HEK293 (cell line): ENCODE measurements at regions not wholly inside any gene's neighbourhood (a gene's known extent, or its start where the extent isn't known, plus 50 kb on each side); places are given as distances from the start of the nearest gene placed in this dataset.

Experiments
- CTCF ChIA-PET: fragments of 350-600 bp; formaldehyde crosslinking; extraction: SDS; loops from one replicate; lab custom pipeline; 2021; ENCODE audit warnings: antibody characterized with exemption; lab: Yijun Ruan, JAX
- POLR2A ChIA-PET: fragments of 300-600 bp; formaldehyde crosslinking; extraction: SDS; loops from one replicate; lab custom pipeline; 2020; ENCODE audit warnings: antibody characterized with exemption, inconsistent platforms; lab: Yijun Ruan, JAX
- H3K27ac ChIP-seq: fragments of 200-500 bp; sonication (Bioruptor generic); 2 replicates; pipeline ENCODE4 v1.5.1; 2014; ENCODE audit warnings: low read depth, low read length, control low read depth, inconsistent platforms; ENCODE audit errors: extremely low read depth
- H3K36me3 ChIP-seq, 2 experiments: fragments of 200-500 bp in 1 of 2; sonication (Bioruptor generic) in 1 of 2; 1 replicate in 1 of 2; 2 replicates in 1 of 2; pipeline ENCODE4 v1.5.1; 2014 to 2017; ENCODE audit warnings: inconsistent platforms in 2 of 2, low read length in 2 of 2; ENCODE audit not compliant: control insufficient read depth in 2 of 2, insufficient read depth in 1 of 2
- H3K4me1 ChIP-seq: fragments of 200-500 bp; sonication (Bioruptor generic); 2 replicates; pipeline ENCODE4 v1.5.1; 2014; ENCODE audit warnings: mild to moderate bottlenecking, low read length, inconsistent platforms; ENCODE audit not compliant: control insufficient read depth, insufficient read depth
- H3K4me3 ChIP-seq: 2 replicates; pipeline ENCODE4 v1.5.1; 2011; ENCODE audit warnings: low read depth, mild to moderate bottlenecking, control low read depth, low read length, moderate library complexity
- H3K9me3 ChIP-seq: fragments of 200-500 bp; sonication (Bioruptor generic); 2 replicates; pipeline ENCODE4 v1.5.1; 2014; ENCODE audit warnings: low read depth, low read length, inconsistent platforms; ENCODE audit not compliant: control insufficient read depth, insufficient read depth
- GFI1B ChIP-seq: fragments of 450-650 bp; formaldehyde crosslinking; IDR thresholded peaks from 2 replicates; pipeline ENCODE4 v1.5.1; 2016; ENCODE audit warnings: missing biosample characterization, missing genetic modification characterization
- MYNN ChIP-seq: fragments of 450-650 bp; formaldehyde crosslinking; IDR thresholded peaks from 2 replicates; pipeline ENCODE4 v1.5.1; 2016; ENCODE audit warnings: missing biosample characterization, missing genetic modification characterization, borderline replicate concordance
- OSR2 ChIP-seq: fragments of 450-650 bp; formaldehyde crosslinking; IDR thresholded peaks from 2 replicates; pipeline ENCODE4 v1.5.1; 2016; ENCODE audit warnings: missing biosample characterization, missing genetic modification characterization
- REPIN1 ChIP-seq: fragments of 450-650 bp; formaldehyde crosslinking; IDR thresholded peaks from 2 replicates; pipeline ENCODE4 v1.5.1; 2017; ENCODE audit warnings: missing biosample characterization, missing genetic modification characterization, low read depth
- TRIM28 ChIP-seq: IDR thresholded peaks from 2 replicates; pipeline ENCODE4 v1.6.1; 2011; ENCODE audit warnings: low read length, control low read depth, borderline replicate concordance
- ZBTB17 ChIP-seq: fragments of 450-650 bp; formaldehyde crosslinking; IDR thresholded peaks from 2 replicates; pipeline ENCODE4 v1.5.1; 2016; ENCODE audit warnings: missing biosample characterization, missing genetic modification characterization
- ZFP69B ChIP-seq: fragments of 450-650 bp; formaldehyde crosslinking; IDR thresholded peaks from 2 replicates; pipeline ENCODE4 v1.5.1; 2016; ENCODE audit warnings: missing biosample characterization, missing genetic modification characterization
- ZNF112 ChIP-seq: fragments of 450-650 bp; formaldehyde crosslinking; IDR thresholded peaks from 2 replicates; pipeline ENCODE4 v1.5.0; 2017; ENCODE audit warnings: missing biosample characterization, missing genetic modification characterization
- ZNF140 ChIP-seq: fragments of 450-650 bp; formaldehyde crosslinking; IDR thresholded peaks from 2 replicates; pipeline ENCODE4 v1.5.1; 2016; ENCODE audit warnings: missing biosample characterization, missing genetic modification characterization
- ZNF184 ChIP-seq: fragments of 450-650 bp; IDR thresholded peaks from 2 replicates; pipeline ENCODE4 v1.5.1; 2018; ENCODE audit warnings: missing biosample characterization, mild to moderate bottlenecking, missing genetic modification characterization
- ZNF202 ChIP-seq: fragments of 450-650 bp; formaldehyde crosslinking; IDR thresholded peaks from 2 replicates; pipeline ENCODE4 v1.5.1; 2016; ENCODE audit warnings: missing biosample characterization, missing genetic modification characterization, borderline replicate concordance
- ZNF37A ChIP-seq: fragments of 450-650 bp; IDR thresholded peaks from 2 replicates; pipeline ENCODE4 v1.5.1; 2018; ENCODE audit warnings: missing biosample characterization, missing genetic modification characterization
- ZNF433 ChIP-seq: fragments of 450-650 bp; formaldehyde crosslinking; IDR thresholded peaks from 2 replicates; pipeline ENCODE4 v1.5.1; 2016; ENCODE audit warnings: missing biosample characterization, missing genetic modification characterization, low read depth
- ZNF48 ChIP-seq: fragments of 450-650 bp; formaldehyde crosslinking; IDR thresholded peaks from 2 replicates; pipeline ENCODE4 v1.5.1; 2016; ENCODE audit warnings: missing biosample characterization, missing genetic modification characterization
- ZNF529 ChIP-seq: fragments of 450-650 bp; formaldehyde crosslinking; IDR thresholded peaks from 2 replicates; pipeline ENCODE4 v1.5.1; 2017; ENCODE audit warnings: missing genetic modification characterization, missing biosample characterization; ENCODE audit not compliant: insufficient replicate concordance
- ZNF548 ChIP-seq: fragments of 450-650 bp; formaldehyde crosslinking; IDR thresholded peaks from 2 replicates; pipeline ENCODE4 v1.5.1; 2016; ENCODE audit warnings: missing biosample characterization, missing genetic modification characterization
- ZNF560 ChIP-seq: fragments of 450-650 bp; formaldehyde crosslinking; IDR thresholded peaks from 2 replicates; pipeline ENCODE4 v1.5.1; 2017; ENCODE audit warnings: missing biosample characterization, missing genetic modification characterization, borderline replicate concordance
- ZNF585B ChIP-seq: fragments of 450-650 bp; formaldehyde crosslinking; IDR thresholded peaks from 2 replicates; pipeline ENCODE4 v1.5.1; 2016; ENCODE audit warnings: missing biosample characterization, missing genetic modification characterization
- ZNF785 ChIP-seq: fragments of 450-650 bp; formaldehyde crosslinking; IDR thresholded peaks from 2 replicates; pipeline ENCODE4 v1.5.1; 2016; ENCODE audit warnings: missing biosample characterization, missing genetic modification characterization
- ZXDB ChIP-seq: fragments of 450-650 bp; formaldehyde crosslinking; IDR thresholded peaks from 2 replicates; pipeline ENCODE4 v1.5.1; 2016; ENCODE audit warnings: missing biosample characterization, missing genetic modification characterization
- TF ChIP-seq, protein P1 (sequence below): fragments of 450-650 bp; formaldehyde crosslinking; IDR thresholded peaks from 2 replicates; pipeline ENCODE4 v1.5.1; 2017; ENCODE audit warnings: missing biosample characterization, mild to moderate bottlenecking, missing genetic modification characterization, moderate library complexity
- TF ChIP-seq, protein P2 (sequence below): fragments of 450-650 bp; formaldehyde crosslinking; IDR thresholded peaks from 2 replicates; pipeline ENCODE4 v1.5.1; 2016; ENCODE audit warnings: missing biosample characterization, missing genetic modification characterization, borderline replicate concordance

DNA sequence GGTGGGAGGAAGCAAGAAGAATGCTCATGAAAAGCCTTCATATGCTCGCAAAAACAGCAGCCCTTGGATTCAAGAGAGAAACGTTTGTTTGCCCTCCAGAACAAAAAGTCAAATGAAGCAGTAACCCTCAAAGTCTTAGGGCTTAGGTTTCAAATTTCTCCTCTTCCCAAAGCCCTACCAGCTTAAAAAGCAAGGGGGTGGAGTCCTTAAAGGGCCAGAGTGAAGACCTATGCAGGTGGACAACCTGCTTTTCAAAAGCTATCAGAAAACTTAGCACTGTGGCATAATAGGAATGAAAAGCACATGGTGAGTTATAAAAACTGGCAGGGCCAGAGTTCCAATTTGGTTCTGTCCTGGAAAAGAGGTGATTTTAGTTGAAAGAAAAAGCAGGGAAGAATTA lies 253.3 kb downstream of the NAP1L3 start (continued):
- TF ChIP-seq, protein P1, sequence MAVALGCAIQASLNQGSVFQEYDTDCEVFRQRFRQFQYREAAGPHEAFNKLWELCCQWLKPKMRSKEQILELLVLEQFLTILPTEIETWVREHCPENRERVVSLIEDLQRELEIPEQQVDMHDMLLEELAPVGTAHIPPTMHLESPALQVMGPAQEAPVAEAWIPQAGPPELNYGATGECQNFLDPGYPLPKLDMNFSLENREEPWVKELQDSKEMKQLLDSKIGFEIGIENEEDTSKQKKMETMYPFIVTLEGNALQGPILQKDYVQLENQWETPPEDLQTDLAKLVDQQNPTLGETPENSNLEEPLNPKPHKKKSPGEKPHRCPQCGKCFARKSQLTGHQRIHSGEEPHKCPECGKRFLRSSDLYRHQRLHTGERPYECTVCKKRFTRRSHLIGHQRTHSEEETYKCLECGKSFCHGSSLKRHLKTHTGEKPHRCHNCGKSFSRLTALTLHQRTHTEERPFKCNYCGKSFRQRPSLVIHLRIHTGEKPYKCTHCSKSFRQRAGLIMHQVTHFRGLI, result no peak
- TF ChIP-seq ZNF560 (tag by site-specific recombination), result no peak
- no peak for TF ChIP-seq ZNF202 (tag by site-specific recombination)
- no peak for TF ChIP-seq ZNF548 (tag by site-specific recombination)
- TF ChIP-seq ZXDB (tag by site-specific recombination), result no peak
- no peak for TF ChIP-seq ZNF112
- no peak for TF ChIP-seq MYNN (tag by site-specific recombination)
- TF ChIP-seq ZNF529 (tag by site-specific recombination), result no peak
- TF ChIP-seq ZNF184 (tag by site-specific recombination), result no peak
- TF ChIP-seq GFI1B (tag by site-specific recombination), result no peak
- no peak for TF ChIP-seq OSR2
- no peak for TF ChIP-seq ZNF48 (tag by site-specific recombination)
- TF ChIP-seq REPIN1 (tag by site-specific recombination), result no peak

DNA sequence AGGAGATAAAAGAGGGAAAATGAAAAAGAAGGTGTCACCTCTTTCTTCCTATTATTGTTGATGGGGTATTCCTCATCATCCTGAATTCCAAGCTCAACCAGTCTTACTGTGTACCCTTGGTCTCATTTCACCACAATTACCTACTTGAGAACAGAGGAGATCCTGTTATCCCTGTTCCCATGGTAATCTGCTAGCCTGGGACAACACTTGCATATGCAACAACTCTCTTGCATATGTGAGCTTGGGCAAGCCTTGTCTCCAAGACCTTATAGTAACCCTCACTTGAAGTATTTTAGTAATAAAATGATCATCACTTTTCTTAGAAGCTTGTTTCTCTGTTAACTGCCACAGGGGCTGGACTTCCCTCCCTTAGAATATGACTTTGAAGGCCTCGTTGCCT lies 253.7 kb downstream of the NAP1L3 start:
- Histone ChIP-seq H3K4me3 (no peak overlapping the region), H3K36me3 (no peaks in the 10 kb centered on the region), H3K9me3 (no peaks in the 10 kb centered on the region; the same call in 1 of the 2 replicates), H3K4me1 (no peaks in the 10 kb centered on the region), H3K27ac (no peak overlapping the region)
- CTCF ChIA-PET, result no interaction called here
- POLR2A ChIA-PET, result no interaction called here
- TF ChIP-seq ZNF433 (tag by site-specific recombination) (no peak), ZBTB17 (tag by site-specific recombination) (no peak), ZFP69B (no peak), ZNF37A (no peak), ZNF785 (tag by site-specific recombination) (no peak)

DNA sequence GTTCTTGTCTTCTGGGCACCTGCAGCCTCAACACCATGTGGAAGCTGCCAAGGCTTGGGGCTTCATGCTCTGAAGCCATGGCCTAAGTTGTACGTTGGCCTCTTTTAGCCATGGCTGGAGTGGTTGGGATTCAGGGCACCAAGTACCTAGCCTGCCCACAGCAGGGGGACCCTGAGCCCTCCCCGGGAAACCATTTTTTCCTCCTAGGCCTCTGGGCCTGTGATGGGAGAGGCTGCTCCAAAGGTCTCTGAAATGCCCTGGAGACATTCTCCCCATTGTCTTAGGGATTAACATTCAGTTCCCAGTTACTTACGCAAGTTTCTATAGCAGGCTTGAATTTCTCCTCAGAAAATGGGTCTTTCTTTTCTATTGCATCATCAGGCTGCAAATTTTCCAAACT lies 269.3 kb downstream of the NAP1L3 start:
- Histone ChIP-seq H3K4me1 (no peaks in the 10 kb centered on the region), H3K4me3 (no peak overlapping the region), H3K27ac (no peak overlapping the region), H3K9me3 (no peaks in the 10 kb centered on the region; the same call in none of the 2 replicates), H3K36me3 (no peaks in the 10 kb centered on the region)
- TF ChIP-seq, protein P2, sequence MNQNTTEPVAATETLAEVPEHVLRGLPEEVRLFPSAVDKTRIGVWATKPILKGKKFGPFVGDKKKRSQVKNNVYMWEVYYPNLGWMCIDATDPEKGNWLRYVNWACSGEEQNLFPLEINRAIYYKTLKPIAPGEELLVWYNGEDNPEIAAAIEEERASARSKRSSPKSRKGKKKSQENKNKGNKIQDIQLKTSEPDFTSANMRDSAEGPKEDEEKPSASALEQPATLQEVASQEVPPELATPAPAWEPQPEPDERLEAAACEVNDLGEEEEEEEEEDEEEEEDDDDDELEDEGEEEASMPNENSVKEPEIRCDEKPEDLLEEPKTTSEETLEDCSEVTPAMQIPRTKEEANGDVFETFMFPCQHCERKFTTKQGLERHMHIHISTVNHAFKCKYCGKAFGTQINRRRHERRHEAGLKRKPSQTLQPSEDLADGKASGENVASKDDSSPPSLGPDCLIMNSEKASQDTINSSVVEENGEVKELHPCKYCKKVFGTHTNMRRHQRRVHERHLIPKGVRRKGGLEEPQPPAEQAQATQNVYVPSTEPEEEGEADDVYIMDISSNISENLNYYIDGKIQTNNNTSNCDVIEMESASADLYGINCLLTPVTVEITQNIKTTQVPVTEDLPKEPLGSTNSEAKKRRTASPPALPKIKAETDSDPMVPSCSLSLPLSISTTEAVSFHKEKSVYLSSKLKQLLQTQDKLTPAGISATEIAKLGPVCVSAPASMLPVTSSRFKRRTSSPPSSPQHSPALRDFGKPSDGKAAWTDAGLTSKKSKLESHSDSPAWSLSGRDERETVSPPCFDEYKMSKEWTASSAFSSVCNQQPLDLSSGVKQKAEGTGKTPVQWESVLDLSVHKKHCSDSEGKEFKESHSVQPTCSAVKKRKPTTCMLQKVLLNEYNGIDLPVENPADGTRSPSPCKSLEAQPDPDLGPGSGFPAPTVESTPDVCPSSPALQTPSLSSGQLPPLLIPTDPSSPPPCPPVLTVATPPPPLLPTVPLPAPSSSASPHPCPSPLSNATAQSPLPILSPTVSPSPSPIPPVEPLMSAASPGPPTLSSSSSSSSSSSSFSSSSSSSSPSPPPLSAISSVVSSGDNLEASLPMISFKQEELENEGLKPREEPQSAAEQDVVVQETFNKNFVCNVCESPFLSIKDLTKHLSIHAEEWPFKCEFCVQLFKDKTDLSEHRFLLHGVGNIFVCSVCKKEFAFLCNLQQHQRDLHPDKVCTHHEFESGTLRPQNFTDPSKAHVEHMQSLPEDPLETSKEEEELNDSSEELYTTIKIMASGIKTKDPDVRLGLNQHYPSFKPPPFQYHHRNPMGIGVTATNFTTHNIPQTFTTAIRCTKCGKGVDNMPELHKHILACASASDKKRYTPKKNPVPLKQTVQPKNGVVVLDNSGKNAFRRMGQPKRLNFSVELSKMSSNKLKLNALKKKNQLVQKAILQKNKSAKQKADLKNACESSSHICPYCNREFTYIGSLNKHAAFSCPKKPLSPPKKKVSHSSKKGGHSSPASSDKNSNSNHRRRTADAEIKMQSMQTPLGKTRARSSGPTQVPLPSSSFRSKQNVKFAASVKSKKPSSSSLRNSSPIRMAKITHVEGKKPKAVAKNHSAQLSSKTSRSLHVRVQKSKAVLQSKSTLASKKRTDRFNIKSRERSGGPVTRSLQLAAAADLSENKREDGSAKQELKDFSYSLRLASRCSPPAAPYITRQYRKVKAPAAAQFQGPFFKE (tag by site-specific recombination), result no peak
- TF ChIP-seq TRIM28, result peak; percentile 48; the same call in 1 of the 2 replicates
- peak; percentile 90 for TF ChIP-seq ZNF585B
- TF ChIP-seq ZNF140 (tag by site-specific recombination), result no peak
- ChIA-PET POLR2A (no interaction called here), CTCF (no interaction called here)
